A549 (cell line): ENCODE measurements at regions not wholly inside any gene's neighbourhood (a gene's known extent, or its start where the extent isn't known, plus 50 kb on each side); places are given as distances from the start of the nearest gene placed in this dataset.

ENCODE experiments used
- ATAC-seq, 2 experiments: fragments of 200-7000 bp in 1 of 2; fragments of >200 bp in 1 of 2; cut with Nextera tagmentation in 1 of 2; cut with Tn5 transposase in 1 of 2; 3 replicates each; pipeline versions ENCODE4 v1.8.0 to v1.9.1; 2018 to 2020; ENCODE audit warnings: mild to moderate bottlenecking in 1 of 2, moderate library complexity in 1 of 2
- CTCF ChIA-PET: fragments of 300-600 bp; sonication (Branson Sonifier 250); formaldehyde crosslinking; extraction: SDS; loops from one replicate; lab custom pipeline; 2021; ENCODE audit warnings: antibody characterized with exemption, inconsistent platforms; lab: Yijun Ruan, JAX
- POLR2A ChIA-PET: fragments of 350-600 bp; formaldehyde crosslinking; extraction: SDS; loops from one replicate; lab custom pipeline; 2021; ENCODE audit warnings: antibody characterized with exemption, inconsistent platforms; lab: Yijun Ruan, JAX
- DNase-seq, 2 experiments: peaks; one replicate each; pipeline versions ENCODE4 v3.0.0 to v3.0.0-alpha.2; 2011 to 2016; ENCODE audit warnings: low read depth in 1 of 2, low spot score in 1 of 2
- FAIRE-seq: peaks from 2 replicates; lab custom pipeline; 2011; peaks lifted over from hg19 to GRCh38; lab: Jason Lieb, UNC
- H3K27ac ChIP-seq, 2 experiments: fragments of >200 bp; sonication (Bioruptor Twin); formaldehyde crosslinking; 3 replicates each; pipeline ENCODE4 v1.5.1; 2016 to 2017
- H3K4me1 ChIP-seq: fragments of >200 bp; sonication (Bioruptor Twin); formaldehyde crosslinking; 3 replicates; pipeline ENCODE4 v1.6.1; 2016
- H3K4me2 ChIP-seq: fragments of >200 bp; sonication (Bioruptor Twin); formaldehyde crosslinking; 3 replicates; pipeline ENCODE4 v1.6.1; 2016
- H3K4me3 ChIP-seq: fragments of >200 bp; sonication (Bioruptor Twin); formaldehyde crosslinking; 3 replicates; pipeline ENCODE4 v1.5.1; 2016
- H3K9me3 ChIP-seq: fragments of >200 bp; sonication (Bioruptor Twin); formaldehyde crosslinking; 3 replicates; pipeline ENCODE4 v1.6.1; 2016
- CBX2 ChIP-seq: fragments of 200-600 bp; sonication (generic); IDR thresholded peaks from 2 replicates; pipeline ENCODE4 v1.6.1; 2016; ENCODE audit warnings: low read depth, mild to moderate bottlenecking, borderline replicate concordance
- CBX8 ChIP-seq: fragments of 200-600 bp; sonication (generic); IDR thresholded peaks from 2 replicates; pipeline ENCODE4 v1.6.1; 2016
- CEBPB ChIP-seq, 2 experiments: fragments of >200 bp in 1 of 2; sonication (Bioruptor Twin) in 1 of 2; formaldehyde crosslinking in 1 of 2; IDR thresholded peaks; 2 replicates each; pipeline ENCODE4 v1.6.1; 2012 to 2016
- CHD4 ChIP-seq: fragments of 200-600 bp; sonication (generic); IDR thresholded peaks from 2 replicates; pipeline ENCODE4 v1.6.1; 2016; ENCODE audit warnings: antibody characterized with exemption, mild to moderate bottlenecking, borderline replicate concordance
- ESRRA ChIP-seq: fragments of 150-350 bp; IDR thresholded peaks from 2 replicates; pipeline ENCODE4 v1.6.1; 2014; ENCODE audit warnings: mild to moderate bottlenecking, low read length, borderline replicate concordance
- FOSL2 ChIP-seq, 2 experiments: fragments of 450-650 bp in 1 of 2; fragments of >200 bp in 1 of 2; sonication (Bioruptor Twin) in 1 of 2; formaldehyde crosslinking; IDR thresholded peaks; 2 replicates each; pipeline versions ENCODE4 v1.5.0 to v1.6.1; 2016 to 2020; ENCODE audit warnings: mild to moderate bottlenecking in 1 of 2, moderate library complexity in 1 of 2
- FOXS1 ChIP-seq: fragments of 250-450 bp; sonication (Bioruptor Pico); IDR thresholded peaks from 2 replicates; pipeline ENCODE4 v1.5.0; 2020; ENCODE audit warnings: mild to moderate bottlenecking, moderate library complexity
- GATA3 ChIP-seq: IDR thresholded peaks from 2 replicates; pipeline ENCODE4 v1.6.1; 2012; ENCODE audit warnings: borderline replicate concordance
- HDAC2 ChIP-seq: fragments of 200-600 bp; sonication (generic); IDR thresholded peaks from 2 replicates; pipeline ENCODE4 v1.6.1; 2016
- HEYL ChIP-seq: fragments of 250-450 bp; sonication (Bioruptor Pico); IDR thresholded peaks from 2 replicates; pipeline ENCODE4 v1.8.0; 2021; ENCODE audit warnings: mild to moderate bottlenecking, moderate library complexity
- HOXA7 ChIP-seq: fragments of 250-450 bp; sonication (Bioruptor Pico); IDR thresholded peaks from 2 replicates; pipeline ENCODE4 v1.5.0; 2020; ENCODE audit warnings: mild to moderate bottlenecking, moderate library complexity
- JUN ChIP-seq, 2 experiments: fragments of >200 bp; sonication (Bioruptor Twin); formaldehyde crosslinking; IDR thresholded peaks; 2 replicates in 1 of 2; 3 replicates in 1 of 2; pipeline ENCODE4 v1.6.1; 2016 to 2017
- JUNB ChIP-seq: fragments of >200 bp; sonication (Bioruptor Twin); formaldehyde crosslinking; IDR thresholded peaks from 2 replicates; pipeline ENCODE4 v1.6.1; 2016
- KDM1A ChIP-seq: fragments of 200-600 bp; sonication (generic); IDR thresholded peaks from 2 replicates; pipeline ENCODE4 v1.6.1; 2016; ENCODE audit warnings: low read depth, mild to moderate bottlenecking
- MAFK ChIP-seq: fragments of 450-650 bp; IDR thresholded peaks from 2 replicates; pipeline ENCODE4 v1.6.1; 2014; ENCODE audit not compliant: partially characterized antibody
- MAZ ChIP-seq: fragments of 150-350 bp; IDR thresholded peaks from 2 replicates; pipeline ENCODE4 v1.6.1; 2014; ENCODE audit warnings: antibody characterized with exemption, low read depth, low read length, borderline replicate concordance
- POLR2A ChIP-seq: IDR thresholded peaks from 2 replicates; pipeline ENCODE4 v1.6.1; 2012; ENCODE audit warnings: mild to moderate bottlenecking, low read length
- RARB ChIP-seq: fragments of 250-450 bp; sonication (Bioruptor Pico); IDR thresholded peaks from 2 replicates; pipeline ENCODE4 v1.8.0; 2021; ENCODE audit warnings: mild to moderate bottlenecking, moderate library complexity
- ZC3H11A ChIP-seq: fragments of 450-650 bp; IDR thresholded peaks from 2 replicates; pipeline ENCODE4 v1.6.1; 2014; ENCODE audit warnings: antibody characterized with exemption, mild to moderate bottlenecking
- ZSCAN20 ChIP-seq: fragments of 250-450 bp; sonication (Bioruptor Pico); IDR thresholded peaks from 2 replicates; pipeline ENCODE4 v1.8.0; 2022; ENCODE audit warnings: mild to moderate bottlenecking, moderate library complexity
- WGBS: methylation state at CpG from one replicate; pipeline ENCODE4 v1.1.6; 2017; ENCODE audit errors: missing lambda C conversion rate; 5-methylcytosine and 5-hydroxymethylcytosine counted together
- TF ChIP-seq, protein P1 (sequence below): fragments of 450-650 bp; IDR thresholded peaks from 2 replicates; pipeline ENCODE4 v1.6.1; 2014; ENCODE audit warnings: antibody characterized with exemption
- TF ChIP-seq, protein P2 (sequence below): fragments of >200 bp; sonication (Bioruptor Twin); formaldehyde crosslinking; IDR thresholded peaks from 2 replicates; pipeline ENCODE4 v1.6.1; 2016
- TF ChIP-seq, protein P3 (sequence below): fragments of 150-350 bp; IDR thresholded peaks from 2 replicates; pipeline ENCODE4 v1.6.1; 2014; ENCODE audit warnings: low read depth, mild to moderate bottlenecking, low read length
- TF ChIP-seq, protein P4 (sequence below): fragments of >200 bp; sonication (Bioruptor Twin); formaldehyde crosslinking; IDR thresholded peaks from 3 replicates; pipeline ENCODE4 v1.5.1; 2016
- TF ChIP-seq, protein P5 (sequence below): IDR thresholded peaks from 2 replicates; pipeline ENCODE4 v1.6.1; 2012
- TF ChIP-seq, protein P6 (sequence below): IDR thresholded peaks from 2 replicates; pipeline ENCODE4 v1.6.1; 2012

DNA sequence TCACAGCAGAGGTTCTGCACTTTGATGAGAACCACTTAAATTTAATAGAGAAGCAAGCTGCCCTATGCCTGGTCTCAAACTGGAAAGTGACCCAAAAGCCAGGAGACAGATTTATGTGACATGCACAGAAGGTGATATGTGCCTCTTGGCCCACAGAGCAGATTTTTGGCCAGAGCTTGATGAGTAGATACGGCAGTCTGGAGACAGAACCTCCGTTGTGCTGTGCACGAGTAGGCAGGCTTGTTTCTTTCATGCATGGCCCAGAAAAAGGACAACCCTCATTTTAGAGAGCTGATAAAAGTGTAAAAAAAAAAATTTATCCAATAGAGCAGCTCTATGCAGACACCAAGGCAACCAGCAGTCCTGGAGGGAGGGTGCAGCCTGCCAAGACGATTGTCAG is 423.1 kb downstream of the CNTN6 start:
- H3K4me2 ChIP-seq, result no peak overlapping the region
- no peak overlapping the region for H3K4me3 ChIP-seq
- H3K4me1 ChIP-seq, result no peaks in the 10 kb centered on the region
- no peak overlapping the region for H3K27ac ChIP-seq
- ATAC-seq (no peak), DNase-seq (no peak)
- 2% methylated on average over 4 of the region's 4 CpGs for WGBS
- no peaks in the 10 kb centered on the region; the same call in 2 of the 3 replicates for H3K9me3 ChIP-seq
- TF ChIP-seq, protein P1, sequence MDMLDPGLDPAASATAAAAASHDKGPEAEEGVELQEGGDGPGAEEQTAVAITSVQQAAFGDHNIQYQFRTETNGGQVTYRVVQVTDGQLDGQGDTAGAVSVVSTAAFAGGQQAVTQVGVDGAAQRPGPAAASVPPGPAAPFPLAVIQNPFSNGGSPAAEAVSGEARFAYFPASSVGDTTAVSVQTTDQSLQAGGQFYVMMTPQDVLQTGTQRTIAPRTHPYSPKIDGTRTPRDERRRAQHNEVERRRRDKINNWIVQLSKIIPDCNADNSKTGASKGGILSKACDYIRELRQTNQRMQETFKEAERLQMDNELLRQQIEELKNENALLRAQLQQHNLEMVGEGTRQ, result no peak
- TF ChIP-seq MAFK, result no peak
- TF ChIP-seq, protein P2, sequence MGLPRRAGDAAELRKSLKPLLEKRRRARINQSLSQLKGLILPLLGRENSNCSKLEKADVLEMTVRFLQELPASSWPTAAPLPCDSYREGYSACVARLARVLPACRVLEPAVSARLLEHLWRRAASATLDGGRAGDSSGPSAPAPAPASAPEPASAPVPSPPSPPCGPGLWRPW, result no peak
- TF ChIP-seq, protein P3, sequence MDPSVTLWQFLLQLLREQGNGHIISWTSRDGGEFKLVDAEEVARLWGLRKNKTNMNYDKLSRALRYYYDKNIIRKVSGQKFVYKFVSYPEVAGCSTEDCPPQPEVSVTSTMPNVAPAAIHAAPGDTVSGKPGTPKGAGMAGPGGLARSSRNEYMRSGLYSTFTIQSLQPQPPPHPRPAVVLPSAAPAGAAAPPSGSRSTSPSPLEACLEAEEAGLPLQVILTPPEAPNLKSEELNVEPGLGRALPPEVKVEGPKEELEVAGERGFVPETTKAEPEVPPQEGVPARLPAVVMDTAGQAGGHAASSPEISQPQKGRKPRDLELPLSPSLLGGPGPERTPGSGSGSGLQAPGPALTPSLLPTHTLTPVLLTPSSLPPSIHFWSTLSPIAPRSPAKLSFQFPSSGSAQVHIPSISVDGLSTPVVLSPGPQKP, result no peak
- TF ChIP-seq JUN (IDR thresholded peaks at IDR 0.05), result no peak
- TF ChIP-seq CEBPB (IDR thresholded peaks at IDR 0.05), result no peak
- no peak for TF ChIP-seq JUNB
- no peak for TF ChIP-seq HOXA7 (CRISPR knock-in tag)
- TF ChIP-seq HEYL (CRISPR knock-in tag), result no peak
- no peak for TF ChIP-seq CBX2
- TF ChIP-seq MAZ, result no peak
- no peak for TF ChIP-seq CHD4
- TF ChIP-seq, protein P4, sequence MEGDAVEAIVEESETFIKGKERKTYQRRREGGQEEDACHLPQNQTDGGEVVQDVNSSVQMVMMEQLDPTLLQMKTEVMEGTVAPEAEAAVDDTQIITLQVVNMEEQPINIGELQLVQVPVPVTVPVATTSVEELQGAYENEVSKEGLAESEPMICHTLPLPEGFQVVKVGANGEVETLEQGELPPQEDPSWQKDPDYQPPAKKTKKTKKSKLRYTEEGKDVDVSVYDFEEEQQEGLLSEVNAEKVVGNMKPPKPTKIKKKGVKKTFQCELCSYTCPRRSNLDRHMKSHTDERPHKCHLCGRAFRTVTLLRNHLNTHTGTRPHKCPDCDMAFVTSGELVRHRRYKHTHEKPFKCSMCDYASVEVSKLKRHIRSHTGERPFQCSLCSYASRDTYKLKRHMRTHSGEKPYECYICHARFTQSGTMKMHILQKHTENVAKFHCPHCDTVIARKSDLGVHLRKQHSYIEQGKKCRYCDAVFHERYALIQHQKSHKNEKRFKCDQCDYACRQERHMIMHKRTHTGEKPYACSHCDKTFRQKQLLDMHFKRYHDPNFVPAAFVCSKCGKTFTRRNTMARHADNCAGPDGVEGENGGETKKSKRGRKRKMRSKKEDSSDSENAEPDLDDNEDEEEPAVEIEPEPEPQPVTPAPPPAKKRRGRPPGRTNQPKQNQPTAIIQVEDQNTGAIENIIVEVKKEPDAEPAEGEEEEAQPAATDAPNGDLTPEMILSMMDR, result no peak
- TF ChIP-seq KDM1A, result no peak
- TF ChIP-seq ZSCAN20 (CRISPR knock-in tag), result no peak
- no peak for TF ChIP-seq POLR2A
- TF ChIP-seq, protein P5, sequence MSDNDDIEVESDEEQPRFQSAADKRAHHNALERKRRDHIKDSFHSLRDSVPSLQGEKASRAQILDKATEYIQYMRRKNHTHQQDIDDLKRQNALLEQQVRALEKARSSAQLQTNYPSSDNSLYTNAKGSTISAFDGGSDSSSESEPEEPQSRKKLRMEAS, result no peak
- TF ChIP-seq, all 56 proteins: peak for 0
- FAIRE-seq, result no peak
- CTCF ChIA-PET, result no interaction called here
- POLR2A ChIA-PET, result no interaction called here

DNA sequence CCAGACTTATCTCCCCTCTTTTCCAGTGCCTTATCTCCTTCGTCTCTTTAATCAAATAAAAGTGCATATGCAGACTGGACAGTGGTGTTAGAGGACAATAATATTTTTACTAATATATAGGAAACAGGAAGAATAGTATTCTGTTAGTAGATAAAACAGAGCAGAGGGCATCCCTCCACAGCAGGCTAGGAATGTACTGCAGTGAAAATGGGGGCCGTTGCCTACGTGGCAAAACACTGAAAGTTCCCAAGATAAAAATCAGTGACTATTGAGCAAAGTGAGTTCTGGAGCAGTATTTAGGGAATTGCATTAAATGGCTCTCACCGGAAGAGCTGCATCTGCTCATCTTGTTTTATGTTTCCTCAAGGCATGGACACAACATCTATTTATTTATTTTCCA is 435.0 kb downstream of the CNTN6 start:
- no peaks in the 10 kb centered on the region for H3K4me1 ChIP-seq
- CTCF ChIA-PET, result interaction anchor here (0.5 kb wide), 1 partner anchor 1858 kb away, joined by 4 read pairs; no protein-coding TSS in a partner anchor
- H3K9me3 ChIP-seq, result no peaks in the 10 kb centered on the region
- DNase-seq (no peak), ATAC-seq (no peak), FAIRE-seq (no peak)
- TF ChIP-seq HDAC2 (no peak), KDM1A (no peak), ESRRA (no peak), FOXS1 (no peak), FOSL2 (IDR thresholded peaks at IDR 0.05) (no peak), FOSL2 (CRISPR knock-in tag; IDR thresholded peaks at IDR 0.05) (no peak), ZC3H11A (no peak), MAFK (no peak), RARB (CRISPR knock-in tag) (no peak), CBX8 (no peak), GATA3 (no peak)
- TF ChIP-seq, protein P4, result no peak
- TF ChIP-seq, protein P6, sequence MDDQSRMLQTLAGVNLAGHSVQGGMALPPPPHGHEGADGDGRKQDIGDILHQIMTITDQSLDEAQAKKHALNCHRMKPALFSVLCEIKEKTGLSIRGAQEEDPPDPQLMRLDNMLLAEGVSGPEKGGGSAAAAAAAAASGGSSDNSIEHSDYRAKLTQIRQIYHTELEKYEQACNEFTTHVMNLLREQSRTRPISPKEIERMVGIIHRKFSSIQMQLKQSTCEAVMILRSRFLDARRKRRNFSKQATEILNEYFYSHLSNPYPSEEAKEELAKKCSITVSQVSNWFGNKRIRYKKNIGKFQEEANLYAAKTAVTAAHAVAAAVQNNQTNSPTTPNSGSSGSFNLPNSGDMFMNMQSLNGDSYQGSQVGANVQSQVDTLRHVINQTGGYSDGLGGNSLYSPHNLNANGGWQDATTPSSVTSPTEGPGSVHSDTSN, result no peak
- H3K4me2 ChIP-seq, result no peak overlapping the region
- POLR2A ChIA-PET, result no interaction called here
- H3K4me3 ChIP-seq, result no peak overlapping the region
- no peak overlapping the region for H3K27ac ChIP-seq
- 24% methylated on average over 4 of the region's 4 CpGs for WGBS
